ENCODE measurements at regions not wholly inside any gene's neighbourhood (a gene's known extent, or its start where the extent isn't known, plus 50 kb on each side); places are given as distances from the start of the nearest gene placed in this dataset.

- TF ChIP-seq, protein P1, sequence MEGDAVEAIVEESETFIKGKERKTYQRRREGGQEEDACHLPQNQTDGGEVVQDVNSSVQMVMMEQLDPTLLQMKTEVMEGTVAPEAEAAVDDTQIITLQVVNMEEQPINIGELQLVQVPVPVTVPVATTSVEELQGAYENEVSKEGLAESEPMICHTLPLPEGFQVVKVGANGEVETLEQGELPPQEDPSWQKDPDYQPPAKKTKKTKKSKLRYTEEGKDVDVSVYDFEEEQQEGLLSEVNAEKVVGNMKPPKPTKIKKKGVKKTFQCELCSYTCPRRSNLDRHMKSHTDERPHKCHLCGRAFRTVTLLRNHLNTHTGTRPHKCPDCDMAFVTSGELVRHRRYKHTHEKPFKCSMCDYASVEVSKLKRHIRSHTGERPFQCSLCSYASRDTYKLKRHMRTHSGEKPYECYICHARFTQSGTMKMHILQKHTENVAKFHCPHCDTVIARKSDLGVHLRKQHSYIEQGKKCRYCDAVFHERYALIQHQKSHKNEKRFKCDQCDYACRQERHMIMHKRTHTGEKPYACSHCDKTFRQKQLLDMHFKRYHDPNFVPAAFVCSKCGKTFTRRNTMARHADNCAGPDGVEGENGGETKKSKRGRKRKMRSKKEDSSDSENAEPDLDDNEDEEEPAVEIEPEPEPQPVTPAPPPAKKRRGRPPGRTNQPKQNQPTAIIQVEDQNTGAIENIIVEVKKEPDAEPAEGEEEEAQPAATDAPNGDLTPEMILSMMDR (IDR thresholded peaks at IDR 0.05) = no peak
- TF ChIP-seq POLR2A (IDR thresholded peaks at IDR 0.05) = no peak
These were observed 59.6 kb upstream of the ZNF599 start for GRCh38 chr19:34832581-34833112.

Measured in testis (tissue), 2 donors.